ENCODE measurements at regions not wholly inside any gene's neighbourhood (a gene's known extent, or its start where the extent isn't known, plus 50 kb on each side); places are given as distances from the start of the nearest gene placed in this dataset.
"Not testable (repeated sequence)": the region's sequence is repeated elsewhere in the genome, so short reads cannot be mapped to it uniquely, and the experiment has no call there.

GRCh38 chr1:149677359-149677758 lies 93.7 kb downstream of the PPIAL4C start:
- H3K4me2 ChIP-seq (ENCODE audit: low read depth, low read length, poor library complexity, severe bottlenecking); H3K36me3 ChIP-seq (ENCODE audit: insufficient read depth, low read length); H3F3A ChIP-seq (ENCODE audit: low read depth); H4K20me1 ChIP-seq (ENCODE audit: insufficient read depth, low read length, poor library complexity, severe bottlenecking); H3K9me2 ChIP-seq (replicated peaks; ENCODE audit: low read depth, low read length); H3K4me3 ChIP-seq (ENCODE audit: low read length, poor library complexity, severe bottlenecking); H3K9me3 ChIP-seq (ENCODE audit: insufficient read depth, low read depth, low read length); H2AFZ ChIP-seq (ENCODE audit: low read length); H3K27me3 ChIP-seq (ENCODE audit: insufficient read depth, low read length, poor library complexity, severe bottlenecking); H3K9ac ChIP-seq (ENCODE audit: low read depth, low read length, poor library complexity, severe bottlenecking); H3K79me2 ChIP-seq (ENCODE audit: insufficient read depth, low read length); H3K4me1 ChIP-seq (ENCODE audit: insufficient read depth, low read length, poor library complexity, severe bottlenecking): not testable (repeated sequence)

DNA sequence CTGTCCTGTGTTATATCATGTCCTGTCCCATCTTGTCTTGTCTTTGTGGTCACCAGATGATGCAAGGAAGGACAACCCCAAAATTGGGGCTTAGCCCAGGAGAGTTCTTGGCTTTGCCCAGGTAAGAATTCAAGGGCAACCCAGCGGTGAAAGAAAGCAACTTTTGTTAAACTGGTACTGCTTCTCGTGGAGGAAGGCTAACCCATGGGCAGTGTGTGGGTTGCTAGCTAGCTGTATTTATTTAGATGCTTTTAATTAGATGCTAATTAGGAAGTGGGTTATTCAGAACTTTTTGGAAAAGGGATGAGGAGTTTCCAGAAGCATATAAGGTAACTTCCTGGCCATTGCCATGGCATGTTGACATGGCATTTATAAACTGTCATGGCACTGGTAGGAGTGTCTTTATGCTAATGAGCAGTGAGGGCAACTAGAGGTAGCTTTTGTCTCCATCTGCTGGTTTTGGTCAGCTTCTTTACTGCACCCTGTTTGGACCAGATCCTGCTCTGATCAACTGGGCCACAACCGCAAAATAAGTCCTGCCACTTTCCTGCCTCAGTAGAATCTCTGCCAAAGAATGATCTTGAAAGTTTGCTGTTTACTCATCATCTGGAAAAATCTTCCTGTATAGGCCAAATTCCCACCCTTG lies 95.8 kb upstream of the FCGR1A start:
- not testable (repeated sequence) for H4K20me1 ChIP-seq (ENCODE audit: insufficient read depth, low read length, poor library complexity, severe bottlenecking); H3K9ac ChIP-seq (ENCODE audit: low read depth, low read length, poor library complexity, severe bottlenecking); H3K4me3 ChIP-seq (ENCODE audit: low read length, poor library complexity, severe bottlenecking); H3K9me2 ChIP-seq (replicated peaks; ENCODE audit: low read depth, low read length); H3K4me2 ChIP-seq (ENCODE audit: low read depth, low read length, poor library complexity, severe bottlenecking); H2AFZ ChIP-seq (ENCODE audit: low read length); H3K79me2 ChIP-seq (ENCODE audit: insufficient read depth, low read length); H3F3A ChIP-seq (ENCODE audit: low read depth); H3K36me3 ChIP-seq (ENCODE audit: insufficient read depth, low read length); H3K27me3 ChIP-seq (ENCODE audit: insufficient read depth, low read length, poor library complexity, severe bottlenecking); H3K9me3 ChIP-seq (ENCODE audit: insufficient read depth, low read depth, low read length); H3K4me1 ChIP-seq (ENCODE audit: insufficient read depth, low read length, poor library complexity, severe bottlenecking)

GRCh38 chr1:149691399-149691798 lies 91.1 kb upstream of the FCGR1A start:
- H3K9me3 ChIP-seq (ENCODE audit: insufficient read depth, low read depth, low read length); H3K27me3 ChIP-seq (ENCODE audit: insufficient read depth, low read length, poor library complexity, severe bottlenecking); H3K9me2 ChIP-seq (replicated peaks; ENCODE audit: low read depth, low read length); H3K4me1 ChIP-seq (ENCODE audit: insufficient read depth, low read length, poor library complexity, severe bottlenecking); H3F3A ChIP-seq (ENCODE audit: low read depth); H3K36me3 ChIP-seq (ENCODE audit: insufficient read depth, low read length); H3K9ac ChIP-seq (ENCODE audit: low read depth, low read length, poor library complexity, severe bottlenecking); H3K4me2 ChIP-seq (ENCODE audit: low read depth, low read length, poor library complexity, severe bottlenecking); H3K4me3 ChIP-seq (ENCODE audit: low read length, poor library complexity, severe bottlenecking); H4K20me1 ChIP-seq (ENCODE audit: insufficient read depth, low read length, poor library complexity, severe bottlenecking); H2AFZ ChIP-seq (ENCODE audit: low read length); H3K79me2 ChIP-seq (ENCODE audit: insufficient read depth, low read length): not testable (repeated sequence)

DNA sequence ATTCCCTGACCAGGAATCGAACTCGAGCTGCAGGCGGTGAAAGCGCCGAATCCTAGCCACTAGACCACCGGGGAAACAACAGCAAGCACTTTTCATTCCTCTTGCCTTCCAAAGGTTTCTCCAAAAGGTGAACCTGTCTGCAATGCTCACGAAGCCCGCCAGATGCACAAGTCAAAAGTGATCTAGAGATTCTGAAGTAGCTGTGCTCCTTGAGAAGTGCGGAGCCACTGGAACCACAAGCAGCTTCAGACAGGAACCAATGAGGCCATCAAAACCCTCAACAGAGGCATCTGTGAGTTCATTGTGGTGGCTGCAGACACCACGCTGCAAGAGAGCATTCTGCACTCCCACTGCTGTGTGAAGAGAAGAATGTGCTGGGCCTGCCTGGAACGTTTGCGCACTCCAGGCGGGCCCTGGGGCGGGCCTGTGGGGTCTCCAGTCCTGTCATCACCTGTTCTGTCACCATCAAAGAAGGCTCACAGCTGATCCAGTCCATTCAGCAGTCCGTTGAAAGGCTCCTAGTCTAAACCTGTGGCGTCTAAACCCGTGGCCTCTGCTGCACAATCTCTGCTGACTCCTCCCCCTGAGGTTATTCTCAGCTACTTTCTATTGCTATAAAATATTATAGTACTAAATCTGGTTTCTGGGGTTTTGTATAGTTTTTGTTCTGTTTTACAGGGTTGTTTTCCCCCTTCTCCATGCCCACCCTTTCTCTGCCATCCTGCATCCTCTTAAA lies 89.5 kb upstream of the FCGR1A start:
- not testable (repeated sequence) for H3K9me2 ChIP-seq (replicated peaks; ENCODE audit: low read depth, low read length); H3K9ac ChIP-seq (ENCODE audit: low read depth, low read length, poor library complexity, severe bottlenecking); H2AFZ ChIP-seq (ENCODE audit: low read length)

GRCh38 chr1:149695066-149695465 lies 87.4 kb upstream of the FCGR1A start:
- H3K9ac ChIP-seq (ENCODE audit: low read depth, low read length, poor library complexity, severe bottlenecking), result not testable (repeated sequence)

More for the DNA sequence above, 89.5 kb upstream of the FCGR1A start:
- not testable (repeated sequence) for H3K36me3 ChIP-seq (ENCODE audit: insufficient read depth, low read length); H3F3A ChIP-seq (ENCODE audit: low read depth); H3K4me3 ChIP-seq (ENCODE audit: low read length, poor library complexity, severe bottlenecking); H4K20me1 ChIP-seq (ENCODE audit: insufficient read depth, low read length, poor library complexity, severe bottlenecking); H3K9me3 ChIP-seq (ENCODE audit: insufficient read depth, low read depth, low read length); H3K4me2 ChIP-seq (ENCODE audit: low read depth, low read length, poor library complexity, severe bottlenecking); H3K79me2 ChIP-seq (ENCODE audit: insufficient read depth, low read length); H3K27me3 ChIP-seq (ENCODE audit: insufficient read depth, low read length, poor library complexity, severe bottlenecking); H3K4me1 ChIP-seq (ENCODE audit: insufficient read depth, low read length, poor library complexity, severe bottlenecking)

DNA sequence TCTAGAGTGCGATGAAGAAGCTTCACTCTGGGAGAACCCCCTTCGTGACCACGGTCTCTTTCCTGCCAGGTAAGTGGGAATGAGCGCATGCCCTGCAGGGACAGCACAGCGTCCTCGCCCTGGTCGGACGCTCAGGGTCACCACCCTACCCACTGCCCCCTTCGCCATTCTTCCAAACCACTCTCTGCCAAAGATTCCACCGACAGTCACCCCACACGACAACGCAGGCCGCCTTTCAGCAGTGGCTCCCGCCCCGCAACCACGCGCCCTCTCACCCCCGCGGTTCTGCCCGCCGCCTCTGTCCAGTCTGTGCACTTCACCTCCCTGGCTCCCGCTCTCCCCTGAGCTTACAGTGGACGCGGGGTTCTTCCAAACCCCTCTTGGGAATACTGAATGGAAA lies 82.3 kb upstream of the FCGR1A start:
- H3K79me2 ChIP-seq (ENCODE audit: insufficient read depth, low read length); H2AFZ ChIP-seq (ENCODE audit: low read length); H3K9me3 ChIP-seq (ENCODE audit: insufficient read depth, low read depth, low read length); H4K20me1 ChIP-seq (ENCODE audit: insufficient read depth, low read length, poor library complexity, severe bottlenecking); H3K27me3 ChIP-seq (ENCODE audit: insufficient read depth, low read length, poor library complexity, severe bottlenecking); H3K9me2 ChIP-seq (replicated peaks; ENCODE audit: low read depth, low read length); H3K36me3 ChIP-seq (ENCODE audit: insufficient read depth, low read length); H3K9ac ChIP-seq (ENCODE audit: low read depth, low read length, poor library complexity, severe bottlenecking); H3K4me3 ChIP-seq (ENCODE audit: low read length, poor library complexity, severe bottlenecking); H3K4me1 ChIP-seq (ENCODE audit: insufficient read depth, low read length, poor library complexity, severe bottlenecking); H3K4me2 ChIP-seq (ENCODE audit: low read depth, low read length, poor library complexity, severe bottlenecking); H3F3A ChIP-seq (ENCODE audit: low read depth): not testable (repeated sequence)

More at GRCh38 chr1:149695066-149695465, 87.4 kb upstream of the FCGR1A start:
- H2AFZ ChIP-seq (ENCODE audit: low read length); H3K4me2 ChIP-seq (ENCODE audit: low read depth, low read length, poor library complexity, severe bottlenecking); H3K27me3 ChIP-seq (ENCODE audit: insufficient read depth, low read length, poor library complexity, severe bottlenecking); H3F3A ChIP-seq (ENCODE audit: low read depth); H3K4me3 ChIP-seq (ENCODE audit: low read length, poor library complexity, severe bottlenecking); H3K79me2 ChIP-seq (ENCODE audit: insufficient read depth, low read length); H4K20me1 ChIP-seq (ENCODE audit: insufficient read depth, low read length, poor library complexity, severe bottlenecking); H3K4me1 ChIP-seq (ENCODE audit: insufficient read depth, low read length, poor library complexity, severe bottlenecking); H3K9me3 ChIP-seq (ENCODE audit: insufficient read depth, low read depth, low read length); H3K9me2 ChIP-seq (replicated peaks; ENCODE audit: low read depth, low read length); H3K36me3 ChIP-seq (ENCODE audit: insufficient read depth, low read length): not testable (repeated sequence)

- H3K4me3 ChIP-seq (ENCODE audit: low read length, poor library complexity, severe bottlenecking); H3K27me3 ChIP-seq (ENCODE audit: insufficient read depth, low read length, poor library complexity, severe bottlenecking); H3K79me2 ChIP-seq (ENCODE audit: insufficient read depth, low read length); H3K4me2 ChIP-seq (ENCODE audit: low read depth, low read length, poor library complexity, severe bottlenecking); H3K4me1 ChIP-seq (ENCODE audit: insufficient read depth, low read length, poor library complexity, severe bottlenecking); H3F3A ChIP-seq (ENCODE audit: low read depth); H3K9ac ChIP-seq (ENCODE audit: low read depth, low read length, poor library complexity, severe bottlenecking); H3K9me3 ChIP-seq (ENCODE audit: insufficient read depth, low read depth, low read length); H4K20me1 ChIP-seq (ENCODE audit: insufficient read depth, low read length, poor library complexity, severe bottlenecking); H2AFZ ChIP-seq (ENCODE audit: low read length); H3K36me3 ChIP-seq (ENCODE audit: insufficient read depth, low read length); H3K9me2 ChIP-seq (replicated peaks; ENCODE audit: low read depth, low read length): not testable (repeated sequence)
Measured at GRCh38 chr1:149700677-149701567, 81.6 kb upstream of the FCGR1A start.

Data from Loucy (cell line).